ENCODE measurements at regions not wholly inside any gene's neighbourhood (a gene's known extent, or its start where the extent isn't known, plus 50 kb on each side); places are given as distances from the start of the nearest gene placed in this dataset.
"Not testable (repeated sequence)": the region's sequence is repeated elsewhere in the genome, so short reads cannot be mapped to it uniquely, and the experiment has no call there.

DNA sequence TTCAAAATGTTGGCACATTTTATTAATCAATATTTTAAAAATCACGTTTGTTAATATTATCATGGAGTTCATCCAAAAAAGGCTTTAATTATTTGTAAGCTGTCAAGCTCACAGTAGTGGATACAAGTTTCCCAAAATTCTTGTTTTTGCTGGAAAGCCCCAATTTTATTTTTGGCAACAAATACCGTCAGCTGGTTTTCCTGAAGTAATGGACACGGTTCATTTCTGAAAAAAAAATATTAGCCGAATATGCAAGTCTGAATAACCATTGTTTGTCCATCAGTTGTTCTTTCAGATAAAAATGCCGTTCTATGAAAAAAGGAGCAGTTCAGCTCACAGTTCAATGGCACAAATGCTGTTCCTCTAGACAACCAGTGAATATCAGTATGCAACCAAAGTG, 101.5 kb upstream of the RAI14 start:
- H3K9me3 Mint-ChIP-seq, result no peaks in the 10 kb centered on the region
- no peak overlapping the region for H3K4me3 Mint-ChIP-seq
- peaks cover 3% of the 10 kb centered on the region for H3K27me3 Mint-ChIP-seq
- H3K36me3 Mint-ChIP-seq, result no peaks in the 10 kb centered on the region
- H3K27ac Mint-ChIP-seq, result no peak overlapping the region
- H3K4me1 Mint-ChIP-seq, result no peaks in the 10 kb centered on the region

- peaks cover 3% of the 10 kb centered on the region for H3K27me3 Mint-ChIP-seq
- H3K9me3 Mint-ChIP-seq, result no peaks in the 10 kb centered on the region
- no peaks in the 10 kb centered on the region for H3K36me3 Mint-ChIP-seq
- no peaks in the 10 kb centered on the region for H3K4me1 Mint-ChIP-seq
- H3K4me3 Mint-ChIP-seq, result no peak overlapping the region
- H3K27ac Mint-ChIP-seq, result no peak overlapping the region
Observed at GRCh38 chr5:34555699-34556508, 100.2 kb upstream of the RAI14 start.

GRCh38 chr5:34556509-34556782, 99.7 kb upstream of the RAI14 start:
- Mint-ChIP-seq H3K27me3 (peaks cover 3% of the 10 kb centered on the region), H3K27ac (no peak overlapping the region), H3K4me3 (no peak overlapping the region), H3K36me3 (no peaks in the 10 kb centered on the region), H3K4me1 (no peaks in the 10 kb centered on the region), H3K9me3 (no peaks in the 10 kb centered on the region)

- H3K27me3 Mint-ChIP-seq, H3K4me3 Mint-ChIP-seq, H3K9me3 Mint-ChIP-seq, H3K27ac Mint-ChIP-seq, H3K36me3 Mint-ChIP-seq, H3K4me1 Mint-ChIP-seq: not testable (repeated sequence)
Observed at GRCh38 chr5:34561581-34561980, 94.5 kb upstream of the RAI14 start.

- no peaks in the 10 kb centered on the region for H3K9me3 Mint-ChIP-seq
- H3K4me1 Mint-ChIP-seq, result no peaks in the 10 kb centered on the region
- H3K4me3 Mint-ChIP-seq, result no peak overlapping the region
- no peaks in the 10 kb centered on the region for H3K27me3 Mint-ChIP-seq
- no peak overlapping the region for H3K27ac Mint-ChIP-seq
- H3K36me3 Mint-ChIP-seq, result no peaks in the 10 kb centered on the region
Observed at GRCh38 chr5:34562791-34563190, 93.3 kb upstream of the RAI14 start.

- no peak overlapping the region for H3K27ac Mint-ChIP-seq
- H3K4me3 Mint-ChIP-seq, result no peak overlapping the region
- H3K9me3 Mint-ChIP-seq, result no peaks in the 10 kb centered on the region
- H3K4me1 Mint-ChIP-seq, result no peaks in the 10 kb centered on the region
- H3K36me3 Mint-ChIP-seq, result no peaks in the 10 kb centered on the region
- no peaks in the 10 kb centered on the region for H3K27me3 Mint-ChIP-seq
Observed at GRCh38 chr5:34563269-34563668, 92.9 kb upstream of the RAI14 start.

DNA sequence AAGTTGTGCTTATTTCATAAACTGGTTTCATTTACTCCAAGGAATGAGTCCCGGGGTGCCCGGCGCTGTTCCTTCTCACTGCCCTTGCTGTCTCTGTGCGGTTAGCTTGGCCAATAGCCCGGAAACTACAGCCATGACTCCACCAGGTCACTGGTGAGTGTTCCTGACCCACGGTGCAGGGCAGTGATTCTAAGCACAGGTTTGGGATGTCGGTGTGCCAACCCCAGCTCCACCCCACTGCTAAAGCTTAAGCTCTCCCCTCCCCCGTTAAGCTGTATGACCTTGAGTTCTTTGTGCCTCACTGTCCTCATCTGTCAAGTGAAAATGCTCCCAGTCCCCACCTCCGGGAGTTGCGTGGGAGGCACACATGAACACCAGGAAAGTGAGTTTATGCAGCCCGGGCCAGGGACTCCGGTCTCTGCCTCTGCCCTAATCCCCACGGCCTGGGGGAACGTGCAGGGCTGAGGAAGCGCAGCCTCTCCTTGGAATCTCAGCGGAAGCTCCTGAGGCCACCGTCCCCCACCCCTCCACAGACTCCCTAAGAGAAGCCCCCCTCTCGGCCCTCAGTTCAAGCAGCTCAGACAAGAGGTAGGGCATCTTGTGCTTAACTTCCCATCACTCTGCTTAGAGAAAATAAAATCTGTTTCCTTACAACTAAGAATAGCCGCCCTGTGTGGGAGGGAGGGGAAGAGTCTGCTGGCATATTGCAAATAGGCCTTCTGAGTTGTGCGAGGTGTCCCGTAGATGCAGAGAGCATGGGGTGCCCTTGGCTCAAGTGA, 92.0 kb upstream of the RAI14 start:
- Mint-ChIP-seq H3K27me3 (no peaks in the 10 kb centered on the region), H3K27ac (no peak overlapping the region), H3K4me1 (no peaks in the 10 kb centered on the region), H3K4me3 (no peak overlapping the region), H3K36me3 (no peaks in the 10 kb centered on the region), H3K9me3 (no peaks in the 10 kb centered on the region)

DNA sequence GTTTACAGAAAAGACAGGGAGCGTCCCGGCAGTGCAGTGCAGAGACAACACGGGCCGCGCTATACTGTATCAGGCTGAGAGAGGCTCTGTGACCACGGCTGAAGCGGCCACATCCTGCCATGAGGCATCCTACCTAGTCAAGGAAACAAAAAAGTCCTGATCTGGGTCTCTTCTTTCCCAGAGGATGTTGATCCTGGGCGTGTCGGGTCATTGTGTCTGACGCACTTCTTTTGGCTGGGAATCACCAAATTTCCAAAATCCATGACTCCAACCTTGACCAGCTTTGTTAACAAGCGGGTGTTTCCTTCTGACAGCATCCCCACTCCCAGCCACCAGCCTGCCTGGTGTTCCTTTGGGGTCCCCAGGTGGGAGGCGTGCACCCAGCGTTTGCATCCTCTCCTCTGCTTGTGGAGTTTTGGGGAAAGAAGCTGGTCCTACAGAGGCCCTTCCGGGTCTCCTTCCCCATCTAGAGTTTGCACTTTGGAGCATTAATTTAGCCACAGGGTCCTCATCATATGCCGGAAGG, 91.4 kb upstream of the RAI14 start:
- Mint-ChIP-seq H3K27ac (no peak overlapping the region), H3K4me1 (no peaks in the 10 kb centered on the region), H3K9me3 (no peaks in the 10 kb centered on the region), H3K36me3 (no peaks in the 10 kb centered on the region), H3K27me3 (no peaks in the 10 kb centered on the region), H3K4me3 (no peak overlapping the region)

DNA sequence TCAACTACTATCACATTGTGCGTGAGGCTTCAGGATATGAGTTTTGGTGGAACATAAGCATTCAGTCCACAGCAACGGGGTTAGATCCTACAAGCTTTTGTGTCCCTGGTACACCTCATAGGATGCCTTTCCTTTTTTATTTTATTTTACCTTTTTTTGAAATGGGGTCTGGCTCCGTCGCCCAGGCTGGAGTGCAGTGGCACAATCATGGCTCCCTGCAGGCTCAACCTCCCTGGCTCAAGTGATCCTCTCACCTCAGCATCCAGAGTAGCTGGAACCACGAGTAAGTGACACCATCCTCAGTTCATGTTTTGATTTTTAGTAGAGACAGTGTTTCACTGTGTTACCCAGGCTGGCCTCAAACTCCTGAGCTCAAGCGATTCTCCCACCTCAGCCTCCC, 86.0 kb upstream of the RAI14 start:
- Mint-ChIP-seq H3K4me3 (no peak overlapping the region), H3K27me3 (peaks cover 4% of the 10 kb centered on the region), H3K36me3 (no peaks in the 10 kb centered on the region), H3K9me3 (no peaks in the 10 kb centered on the region), H3K27ac (no peak overlapping the region), H3K4me1 (no peaks in the 10 kb centered on the region)

DNA sequence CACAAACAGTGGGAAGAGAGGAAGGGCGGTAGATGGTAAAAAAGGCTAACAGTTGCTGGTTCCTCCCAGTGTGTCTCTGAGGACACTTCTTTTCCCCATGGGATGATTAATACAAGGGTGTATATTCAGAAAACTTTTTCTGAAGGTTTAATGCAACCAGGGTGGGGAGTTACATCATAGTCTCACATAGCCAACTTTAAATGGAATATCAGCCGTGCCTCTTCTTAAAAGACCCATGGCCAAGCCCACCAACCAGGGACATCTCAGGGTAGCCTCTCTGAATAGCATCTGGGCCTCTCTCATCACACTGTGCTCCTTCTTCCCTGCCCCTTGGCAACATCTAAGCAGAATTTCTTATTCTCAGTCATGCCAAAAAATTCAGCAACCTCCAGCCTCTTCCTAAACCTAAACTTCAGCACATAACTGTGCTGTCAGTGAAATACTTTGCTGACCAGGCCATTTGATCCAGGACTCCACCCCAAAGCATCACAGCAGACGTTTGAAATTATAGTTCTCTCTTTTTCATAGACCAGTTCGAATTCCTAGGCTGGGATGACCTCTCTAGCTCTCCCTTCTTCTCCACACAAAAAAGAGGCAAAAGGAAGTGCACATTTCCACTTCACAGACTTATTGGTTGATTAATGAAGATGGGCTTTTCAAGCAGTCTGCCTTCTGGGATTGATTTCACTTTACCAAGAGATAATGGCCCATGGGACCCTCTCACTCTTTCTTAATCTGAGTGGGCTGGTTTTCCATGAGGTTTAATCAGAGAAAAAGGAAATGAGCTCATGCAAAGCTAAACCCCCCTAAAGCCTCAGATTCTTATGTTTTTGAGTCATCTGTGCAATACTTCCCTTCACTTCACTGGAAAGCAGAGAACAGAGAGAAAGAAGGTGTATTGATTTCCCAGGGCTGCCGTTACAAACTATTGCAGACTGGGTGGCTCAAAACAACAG, 85.1 kb upstream of the RAI14 start:
- H3K27me3 Mint-ChIP-seq, result peaks cover 4% of the 10 kb centered on the region
- H3K4me3 Mint-ChIP-seq, result no peak overlapping the region
- H3K9me3 Mint-ChIP-seq, result no peaks in the 10 kb centered on the region

DNA sequence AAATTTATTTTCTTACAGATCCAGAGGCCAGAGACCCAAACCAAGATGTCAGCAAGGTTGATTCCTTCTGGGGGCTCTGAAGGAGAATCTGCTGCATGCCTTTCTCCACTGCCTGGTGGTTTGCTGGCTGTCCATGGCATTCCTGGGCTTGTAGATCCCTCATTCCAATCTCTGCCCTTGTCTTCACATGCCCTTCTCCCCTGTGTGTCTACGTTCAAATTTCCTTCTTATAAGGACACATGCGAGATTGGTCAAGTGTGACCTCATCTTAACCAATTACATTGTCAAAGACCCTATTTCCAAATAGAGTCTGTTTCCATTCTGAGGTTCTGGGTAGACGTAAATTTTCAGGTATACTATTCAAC, 84.5 kb upstream of the RAI14 start:
- Mint-ChIP-seq H3K4me3 (no peak overlapping the region), H3K36me3 (no peaks in the 10 kb centered on the region), H3K4me1 (no peaks in the 10 kb centered on the region), H3K27ac (no peak overlapping the region), H3K9me3 (no peaks in the 10 kb centered on the region), H3K27me3 (peaks cover 4% of the 10 kb centered on the region)

More for the DNA sequence above, 85.1 kb upstream of the RAI14 start:
- Mint-ChIP-seq H3K27ac (no peak overlapping the region), H3K4me1 (no peaks in the 10 kb centered on the region), H3K36me3 (no peaks in the 10 kb centered on the region)

- Mint-ChIP-seq H3K4me1 (no peaks in the 10 kb centered on the region), H3K27ac (no peak overlapping the region), H3K36me3 (no peaks in the 10 kb centered on the region), H3K4me3 (no peak overlapping the region), H3K27me3 (peaks cover 4% of the 10 kb centered on the region), H3K9me3 (no peaks in the 10 kb centered on the region)
Observed at GRCh38 chr5:34574936-34575467, 81.1 kb upstream of the RAI14 start.

- no peaks in the 10 kb centered on the region for H3K9me3 Mint-ChIP-seq
- no peak overlapping the region for H3K27ac Mint-ChIP-seq
- no peaks in the 10 kb centered on the region for H3K4me1 Mint-ChIP-seq
- H3K4me3 Mint-ChIP-seq, result no peak overlapping the region
- no peaks in the 10 kb centered on the region for H3K36me3 Mint-ChIP-seq
- peaks cover 6% of the 10 kb centered on the region for H3K27me3 Mint-ChIP-seq
Observed at GRCh38 chr5:34576891-34577666, 79.0 kb upstream of the RAI14 start.

GRCh38 chr5:34578962-34579361, 77.2 kb upstream of the RAI14 start:
- peaks cover 9% of the 10 kb centered on the region for H3K27me3 Mint-ChIP-seq
- H3K4me1 Mint-ChIP-seq, result peaks cover 0 to 2% (median 0%) of the 10 kb centered on the region in 3 donors
- no peak overlapping the region for H3K4me3 Mint-ChIP-seq
- H3K27ac Mint-ChIP-seq, result no peak overlapping the region
- no peaks in the 10 kb centered on the region for H3K36me3 Mint-ChIP-seq
- no peaks in the 10 kb centered on the region for H3K9me3 Mint-ChIP-seq
